ENCODE measurements at regions not wholly inside any gene's neighbourhood (a gene's known extent, or its start where the extent isn't known, plus 50 kb on each side); places are given as distances from the start of the nearest gene placed in this dataset.
"Not testable (repeated sequence)": the region's sequence is repeated elsewhere in the genome, so short reads cannot be mapped to it uniquely, and the experiment has no call there.

- TF ChIP-seq ZBTB40 (IDR thresholded peaks at IDR 0.05) (no peak), ZBTB40 (CRISPR knock-in tag; IDR thresholded peaks at IDR 0.05) (no peak), MEF2D (tag; conservative IDR thresholded peaks at IDR 0.05; ENCODE audit: low read depth) (no peak), GTF2F1 (IDR thresholded peaks at IDR 0.05; ENCODE audit: low read depth, low read length) (no peak), POLR2A (conservative IDR thresholded peaks at IDR 0.05) (no peak), ILF3 (IDR thresholded peaks at IDR 0.05; ENCODE audit: borderline replicate concordance) (no peak), CHAMP1 (IDR thresholded peaks at IDR 0.05) (no peak), HMG20B (CRISPR knock-in tag; IDR thresholded peaks at IDR 0.05) (no peak), BRD9 (IDR thresholded peaks at IDR 0.05; ENCODE audit: low read depth, partially characterized antibody) (no peak)
Observed at GRCh38 chr2:131588152-131588873, 60.6 kb downstream of the CCDC74A start (continued).

GRCh38 chr2:131589126-131589525 lies 61.4 kb downstream of the CCDC74A start:
- H3K4me2 ChIP-seq (ENCODE audit: insufficient read depth, low read length); in situ Hi-C loops (cut with MboI); H3K27ac ChIP-seq (ENCODE audit: extremely low read depth, low read depth, low read length); H3K9me1 ChIP-seq (ENCODE audit: control insufficient read depth, insufficient read depth, low read length); DNase-seq (ENCODE audit: extremely low read depth in 1 of 4, low spot score in 3 of 4); intact Hi-C loops (cut with micrococcal nuclease); CTCF ChIA-PET (ENCODE audit: low intra/inter-chr PET ratio); ATAC-seq; H3K9me3 ChIP-seq (replicated peaks; ENCODE audit: control insufficient read depth, insufficient read depth, low read depth, low read length); H2AFZ ChIP-seq (ENCODE audit: low read depth, low read length); H4K20me1 ChIP-seq (replicated peaks; ENCODE audit: control insufficient read depth, insufficient read depth, low read length); FAIRE-seq; H3K4me3 ChIP-seq; H3K9ac ChIP-seq (ENCODE audit: insufficient read depth in 1 of 2, low read depth in 2 of 2, low read length in 2 of 2); BruUV-seq (replicated peaks); H3K36me3 ChIP-seq (ENCODE audit: control insufficient read depth, insufficient read depth, low read length); H3K4me1 ChIP-seq (replicated peaks in 1 of 2; ENCODE audit: control insufficient read depth in 2 of 2, insufficient read depth in 2 of 2, low read length in 2 of 2); H3K79me2 ChIP-seq (ENCODE audit: control insufficient read depth, insufficient read depth, low read length): not testable (repeated sequence)
- POLR2A ChIA-PET, result interaction anchor here (0.6 kb wide), 1 partner anchor 16 kb away, joined by 3 read pairs; no protein-coding TSS in a partner anchor
- peaks cover 0 to 21% of the 10 kb centered on the region in 2 experiments; a peak in 2 of 5 replicates for H3K27me3 ChIP-seq (ENCODE audit: control insufficient read depth in 2 of 2, insufficient read depth in 2 of 2, low read length in 2 of 2)
- WGBS (ENCODE audit: insufficient coverage, low coverage, missing lambda C conversion rate), result 7% methylated on average over 6 of the region's 6 CpGs

Data from K562 (cell line).